H1 (cell line): ENCODE measurements at regions not wholly inside any gene's neighbourhood (a gene's known extent, or its start where the extent isn't known, plus 50 kb on each side); places are given as distances from the start of the nearest gene placed in this dataset.

Experiments used
- CBX5 ChIP-seq: fragments of 300-800, 300-1000 bp; sonication (generic); IDR thresholded peaks from 2 replicates; pipeline ENCODE4 v1.7.1; 2016; ENCODE audit warnings: antibody characterized with exemption, low read length, low read depth
- CEBPB ChIP-seq: IDR thresholded peaks from 2 replicates; pipeline ENCODE4 v1.6.1; 2012; ENCODE audit warnings: low read depth, low read length
- KDM5A ChIP-seq: fragments of 200-600 bp; IDR thresholded peaks from 2 replicates; pipeline ENCODE4 v1.7.1; 2012; ENCODE audit warnings: mild to moderate bottlenecking, low read length, inconsistent platforms, mixed read lengths
- RBBP5 ChIP-seq: IDR thresholded peaks from 2 replicates; pipeline ENCODE4 v1.7.1; 2012; ENCODE audit warnings: low read depth, mild to moderate bottlenecking, inconsistent platforms, low read length, moderate library complexity, borderline replicate concordance
- SP4 ChIP-seq: IDR thresholded peaks from 2 replicates; pipeline ENCODE4 v1.6.1; 2012; ENCODE audit warnings: low read length, inconsistent platforms
- SRF ChIP-seq: IDR thresholded peaks from 2 replicates; pipeline ENCODE4 v1.6.1; 2011; ENCODE audit warnings: mild to moderate bottlenecking, low read depth, low read length, moderate library complexity
- TF ChIP-seq, protein P1 (sequence below): fragments of 300-600 bp; sonication (generic); IDR thresholded peaks from 2 replicates; pipeline ENCODE4 v1.7.1; 2012; ENCODE audit warnings: low read length, moderate library complexity, mild to moderate bottlenecking, inconsistent platforms; ENCODE audit not compliant: insufficient replicate concordance
- TF ChIP-seq, protein P2 (sequence below): IDR thresholded peaks from 2 replicates; pipeline ENCODE4 v1.6.1; 2011; ENCODE audit warnings: low read length, improper control_type of control experiment

DNA sequence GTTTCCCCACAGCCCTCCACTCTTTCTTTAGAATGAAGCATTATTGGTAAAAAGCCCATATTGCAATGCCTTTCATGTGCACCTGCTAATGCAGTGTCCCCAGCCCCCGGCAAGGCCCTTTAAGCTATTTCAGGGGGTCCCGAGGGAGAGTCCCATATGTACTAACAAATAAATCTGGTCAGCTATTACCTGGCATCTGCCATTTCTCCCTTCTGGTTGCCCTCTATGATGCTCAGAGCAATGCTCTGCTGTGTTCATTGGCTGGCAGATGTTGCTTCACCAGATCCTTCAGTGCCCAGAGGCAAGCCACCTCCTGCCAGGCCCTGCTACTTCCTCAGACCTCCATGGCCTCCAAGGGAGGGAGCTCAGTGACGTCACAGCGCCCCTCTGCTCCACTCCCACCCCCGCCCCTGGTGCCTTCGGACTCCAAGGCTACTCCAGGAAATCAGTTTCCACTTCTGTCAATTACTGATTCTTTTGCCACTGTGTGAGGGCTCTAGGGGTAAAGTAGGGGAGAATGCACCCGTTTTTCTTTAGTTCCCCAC is 201.1 kb upstream of the GLRA1 start (continued):
- TF ChIP-seq, protein P1, sequence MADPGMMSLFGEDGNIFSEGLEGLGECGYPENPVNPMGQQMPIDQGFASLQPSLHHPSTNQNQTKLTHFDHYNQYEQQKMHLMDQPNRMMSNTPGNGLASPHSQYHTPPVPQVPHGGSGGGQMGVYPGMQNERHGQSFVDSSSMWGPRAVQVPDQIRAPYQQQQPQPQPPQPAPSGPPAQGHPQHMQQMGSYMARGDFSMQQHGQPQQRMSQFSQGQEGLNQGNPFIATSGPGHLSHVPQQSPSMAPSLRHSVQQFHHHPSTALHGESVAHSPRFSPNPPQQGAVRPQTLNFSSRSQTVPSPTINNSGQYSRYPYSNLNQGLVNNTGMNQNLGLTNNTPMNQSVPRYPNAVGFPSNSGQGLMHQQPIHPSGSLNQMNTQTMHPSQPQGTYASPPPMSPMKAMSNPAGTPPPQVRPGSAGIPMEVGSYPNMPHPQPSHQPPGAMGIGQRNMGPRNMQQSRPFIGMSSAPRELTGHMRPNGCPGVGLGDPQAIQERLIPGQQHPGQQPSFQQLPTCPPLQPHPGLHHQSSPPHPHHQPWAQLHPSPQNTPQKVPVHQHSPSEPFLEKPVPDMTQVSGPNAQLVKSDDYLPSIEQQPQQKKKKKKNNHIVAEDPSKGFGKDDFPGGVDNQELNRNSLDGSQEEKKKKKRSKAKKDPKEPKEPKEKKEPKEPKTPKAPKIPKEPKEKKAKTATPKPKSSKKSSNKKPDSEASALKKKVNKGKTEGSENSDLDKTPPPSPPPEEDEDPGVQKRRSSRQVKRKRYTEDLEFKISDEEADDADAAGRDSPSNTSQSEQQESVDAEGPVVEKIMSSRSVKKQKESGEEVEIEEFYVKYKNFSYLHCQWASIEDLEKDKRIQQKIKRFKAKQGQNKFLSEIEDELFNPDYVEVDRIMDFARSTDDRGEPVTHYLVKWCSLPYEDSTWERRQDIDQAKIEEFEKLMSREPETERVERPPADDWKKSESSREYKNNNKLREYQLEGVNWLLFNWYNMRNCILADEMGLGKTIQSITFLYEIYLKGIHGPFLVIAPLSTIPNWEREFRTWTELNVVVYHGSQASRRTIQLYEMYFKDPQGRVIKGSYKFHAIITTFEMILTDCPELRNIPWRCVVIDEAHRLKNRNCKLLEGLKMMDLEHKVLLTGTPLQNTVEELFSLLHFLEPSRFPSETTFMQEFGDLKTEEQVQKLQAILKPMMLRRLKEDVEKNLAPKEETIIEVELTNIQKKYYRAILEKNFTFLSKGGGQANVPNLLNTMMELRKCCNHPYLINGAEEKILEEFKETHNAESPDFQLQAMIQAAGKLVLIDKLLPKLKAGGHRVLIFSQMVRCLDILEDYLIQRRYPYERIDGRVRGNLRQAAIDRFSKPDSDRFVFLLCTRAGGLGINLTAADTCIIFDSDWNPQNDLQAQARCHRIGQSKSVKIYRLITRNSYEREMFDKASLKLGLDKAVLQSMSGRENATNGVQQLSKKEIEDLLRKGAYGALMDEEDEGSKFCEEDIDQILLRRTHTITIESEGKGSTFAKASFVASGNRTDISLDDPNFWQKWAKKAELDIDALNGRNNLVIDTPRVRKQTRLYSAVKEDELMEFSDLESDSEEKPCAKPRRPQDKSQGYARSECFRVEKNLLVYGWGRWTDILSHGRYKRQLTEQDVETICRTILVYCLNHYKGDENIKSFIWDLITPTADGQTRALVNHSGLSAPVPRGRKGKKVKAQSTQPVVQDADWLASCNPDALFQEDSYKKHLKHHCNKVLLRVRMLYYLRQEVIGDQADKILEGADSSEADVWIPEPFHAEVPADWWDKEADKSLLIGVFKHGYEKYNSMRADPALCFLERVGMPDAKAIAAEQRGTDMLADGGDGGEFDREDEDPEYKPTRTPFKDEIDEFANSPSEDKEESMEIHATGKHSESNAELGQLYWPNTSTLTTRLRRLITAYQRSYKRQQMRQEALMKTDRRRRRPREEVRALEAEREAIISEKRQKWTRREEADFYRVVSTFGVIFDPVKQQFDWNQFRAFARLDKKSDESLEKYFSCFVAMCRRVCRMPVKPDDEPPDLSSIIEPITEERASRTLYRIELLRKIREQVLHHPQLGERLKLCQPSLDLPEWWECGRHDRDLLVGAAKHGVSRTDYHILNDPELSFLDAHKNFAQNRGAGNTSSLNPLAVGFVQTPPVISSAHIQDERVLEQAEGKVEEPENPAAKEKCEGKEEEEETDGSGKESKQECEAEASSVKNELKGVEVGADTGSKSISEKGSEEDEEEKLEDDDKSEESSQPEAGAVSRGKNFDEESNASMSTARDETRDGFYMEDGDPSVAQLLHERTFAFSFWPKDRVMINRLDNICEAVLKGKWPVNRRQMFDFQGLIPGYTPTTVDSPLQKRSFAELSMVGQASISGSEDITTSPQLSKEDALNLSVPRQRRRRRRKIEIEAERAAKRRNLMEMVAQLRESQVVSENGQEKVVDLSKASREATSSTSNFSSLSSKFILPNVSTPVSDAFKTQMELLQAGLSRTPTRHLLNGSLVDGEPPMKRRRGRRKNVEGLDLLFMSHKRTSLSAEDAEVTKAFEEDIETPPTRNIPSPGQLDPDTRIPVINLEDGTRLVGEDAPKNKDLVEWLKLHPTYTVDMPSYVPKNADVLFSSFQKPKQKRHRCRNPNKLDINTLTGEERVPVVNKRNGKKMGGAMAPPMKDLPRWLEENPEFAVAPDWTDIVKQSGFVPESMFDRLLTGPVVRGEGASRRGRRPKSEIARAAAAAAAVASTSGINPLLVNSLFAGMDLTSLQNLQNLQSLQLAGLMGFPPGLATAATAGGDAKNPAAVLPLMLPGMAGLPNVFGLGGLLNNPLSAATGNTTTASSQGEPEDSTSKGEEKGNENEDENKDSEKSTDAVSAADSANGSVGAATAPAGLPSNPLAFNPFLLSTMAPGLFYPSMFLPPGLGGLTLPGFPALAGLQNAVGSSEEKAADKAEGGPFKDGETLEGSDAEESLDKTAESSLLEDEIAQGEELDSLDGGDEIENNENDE: no peak
- TF ChIP-seq, protein P2, sequence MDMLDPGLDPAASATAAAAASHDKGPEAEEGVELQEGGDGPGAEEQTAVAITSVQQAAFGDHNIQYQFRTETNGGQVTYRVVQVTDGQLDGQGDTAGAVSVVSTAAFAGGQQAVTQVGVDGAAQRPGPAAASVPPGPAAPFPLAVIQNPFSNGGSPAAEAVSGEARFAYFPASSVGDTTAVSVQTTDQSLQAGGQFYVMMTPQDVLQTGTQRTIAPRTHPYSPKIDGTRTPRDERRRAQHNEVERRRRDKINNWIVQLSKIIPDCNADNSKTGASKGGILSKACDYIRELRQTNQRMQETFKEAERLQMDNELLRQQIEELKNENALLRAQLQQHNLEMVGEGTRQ: no peak
- TF ChIP-seq CEBPB (no peak), KDM5A (no peak), RBBP5 (no peak), CBX5 (no peak), SP4 (no peak), SRF (no peak)
